IMR-90 (cell line): ENCODE measurements at regions not wholly inside any gene's neighbourhood (a gene's known extent, or its start where the extent isn't known, plus 50 kb on each side); places are given as distances from the start of the nearest gene placed in this dataset.

ENCODE experiments used
- ATAC-seq: fragments of 200-7000 bp; cut with Tn5 transposase; 2 replicates; pipeline ENCODE4 v1.9.1; 2020; ENCODE audit warnings: low read depth, mild to moderate bottlenecking, moderate library complexity
- BruUV-seq: library from RNA; stranded (reverse); fragments of 400-500 nt; replicated peaks from 2 replicates; lab custom pipeline; 2021; lab: Mats Ljungman, UMichigan
- CTCF ChIA-PET: fragments of 300-600 bp; formaldehyde crosslinking; extraction: SDS; loops from one replicate; lab custom pipeline; 2021; ENCODE audit warnings: antibody characterized with exemption; lab: Yijun Ruan, JAX
- POLR2A ChIA-PET: fragments of 300-600 bp; sonication (Branson Sonifier 250); formaldehyde crosslinking; loops from one replicate; lab custom pipeline; 2022; ENCODE audit warnings: antibody characterized with exemption; ENCODE audit not compliant: unreplicated experiment; lab: Charles Lee
- DNase-seq: peaks from one replicate; pipeline ENCODE4 v3.0.0; 2013
- H2AFZ ChIP-seq: replicated peaks from 2 replicates; pipeline ENCODE3; 2013; ENCODE audit warnings: low read length, mild to moderate bottlenecking; ENCODE audit not compliant: poor library complexity
- H2AK5ac ChIP-seq: 2 replicates; pipeline ENCODE4 v1.6.1; 2013; ENCODE audit warnings: low read depth, low read length, inconsistent platforms
- H2AK9ac ChIP-seq: replicated peaks from 2 replicates; pipeline ENCODE3; 2013; ENCODE audit warnings: mild to moderate bottlenecking, low read depth, low read length, moderate library complexity; ENCODE audit not compliant: poor library complexity
- H2BK120ac ChIP-seq: 2 replicates; pipeline ENCODE4 v1.6.1; 2013; ENCODE audit warnings: low read depth, low read length, inconsistent platforms
- H2BK15ac ChIP-seq: 3 replicates; pipeline ENCODE4 v1.6.1; 2013; ENCODE audit warnings: low read depth, low read length, inconsistent platforms
- H2BK20ac ChIP-seq: 2 replicates; pipeline ENCODE4 v1.6.1; 2013; ENCODE audit warnings: low read depth, mild to moderate bottlenecking, inconsistent platforms, low read length, moderate library complexity
- H2BK5ac ChIP-seq: 2 replicates; pipeline ENCODE4 v1.6.1; 2013; ENCODE audit warnings: mild to moderate bottlenecking, low read depth, low read length, inconsistent platforms; ENCODE audit not compliant: poor library complexity, severe bottlenecking
- H3K14ac ChIP-seq: replicated peaks from 2 replicates; pipeline ENCODE4 v1.6.1; 2013; ENCODE audit warnings: low read depth, low read length, inconsistent platforms
- H3K18ac ChIP-seq: 2 replicates; pipeline ENCODE4 v1.6.1; 2013; ENCODE audit warnings: low read depth, low read length, control low read depth
- H3K23ac ChIP-seq: 2 replicates; pipeline ENCODE4 v1.6.1; 2013; ENCODE audit warnings: low read depth, low read length, inconsistent platforms
- H3K27ac ChIP-seq: 2 replicates; pipeline ENCODE4 v1.5.1; 2013; ENCODE audit warnings: mild to moderate bottlenecking, control low read depth, low read length; ENCODE audit not compliant: insufficient read depth
- H3K27me3 ChIP-seq: 2 replicates; pipeline ENCODE4 v1.6.1; 2013; ENCODE audit warnings: low read length; ENCODE audit not compliant: control insufficient read depth, insufficient read depth
- H3K36me3 ChIP-seq: 2 replicates; pipeline ENCODE4 v1.6.1; 2013; ENCODE audit warnings: low read length, mixed read lengths; ENCODE audit not compliant: control insufficient read depth, insufficient read depth
- H3K4ac ChIP-seq: 2 replicates; pipeline ENCODE4 v1.6.1; 2013; ENCODE audit warnings: low read depth, low read length, inconsistent platforms
- H3K4me1 ChIP-seq: 2 replicates; pipeline ENCODE4 v1.6.1; 2013; ENCODE audit warnings: low read length, mixed read lengths; ENCODE audit not compliant: control insufficient read depth, insufficient read depth
- H3K4me2 ChIP-seq: 2 replicates; pipeline ENCODE4 v1.6.1; 2013; ENCODE audit warnings: low read depth, mild to moderate bottlenecking, control low read depth, low read length, moderate library complexity
- H3K4me3 ChIP-seq: 2 replicates; pipeline ENCODE4 v1.5.1; 2013; ENCODE audit warnings: low read depth, mild to moderate bottlenecking, control low read depth, low read length, moderate library complexity; ENCODE audit not compliant: insufficient read depth
- H3K56ac ChIP-seq: 2 replicates; pipeline ENCODE4 v1.6.1; 2013; ENCODE audit warnings: low read length, inconsistent platforms; ENCODE audit not compliant: insufficient read depth; ENCODE audit errors: extremely low read depth
- H3K79me1 ChIP-seq, 2 experiments: 2 replicates each; pipeline ENCODE4 v1.6.1; 2013; ENCODE audit warnings: low read length in 2 of 2, inconsistent platforms in 1 of 2, low read depth in 1 of 2
- H3K9ac ChIP-seq: 2 replicates; pipeline ENCODE4 v1.6.1; 2013; ENCODE audit warnings: low read depth, low read length, control low read depth
- H3K9me1 ChIP-seq: 2 replicates; pipeline ENCODE4 v1.6.1; 2013; ENCODE audit warnings: low read length, inconsistent platforms; ENCODE audit not compliant: insufficient read depth
- H3K9me3 ChIP-seq: 2 replicates; pipeline ENCODE4 v1.6.1; 2013; ENCODE audit warnings: low read length; ENCODE audit not compliant: control insufficient read depth, insufficient read depth
- H4K20me1 ChIP-seq: 2 replicates; pipeline ENCODE4 v1.6.1; 2013; ENCODE audit warnings: low read length, inconsistent platforms; ENCODE audit not compliant: insufficient read depth
- H4K5ac ChIP-seq: 2 replicates; pipeline ENCODE4 v1.6.1; 2013; ENCODE audit warnings: mild to moderate bottlenecking, low read depth, low read length, control low read depth
- H4K8ac ChIP-seq, 2 experiments: 2 replicates each; pipeline ENCODE4 v1.6.1; 2013; ENCODE audit warnings: low read depth in 2 of 2, low read length in 2 of 2, control low read depth in 1 of 2, inconsistent platforms in 1 of 2
- H4K91ac ChIP-seq: 2 replicates; pipeline ENCODE4 v1.6.1; 2013; ENCODE audit warnings: low read depth, low read length, inconsistent platforms; ENCODE audit not compliant: insufficient read depth
- CEBPB ChIP-seq: IDR thresholded peaks from 2 replicates; pipeline ENCODE4 v1.6.1; 2012; ENCODE audit warnings: low read depth, low read length, improper control_type of control experiment
- SMC3 ChIP-seq: fragments of 150-350 bp; IDR thresholded peaks from 2 replicates; pipeline ENCODE4 v1.6.1; 2016; ENCODE audit warnings: low read depth, mild to moderate bottlenecking, antibody characterized with exemption, low read length, moderate library complexity
- WGBS, 2 experiments: methylation state at CpG; one replicate each; pipeline versions ENCODE4 v1.1.5 to v1.1.7; 2013; ENCODE audit warnings: missing lambda C conversion rate in 2 of 2; ENCODE audit not compliant: insufficient read length in 1 of 2; ENCODE audit errors: extremely low coverage in 2 of 2; 5-methylcytosine and 5-hydroxymethylcytosine counted together
- dilution Hi-C: fragments of 300-500 bp; cut with HindIII; formaldehyde crosslinking; loops from one replicate; pipeline ENCODE4 v1.14.3; 2018; ENCODE audit warnings: low sequenced_read_pairs; ENCODE audit not compliant: unreplicated experiment
- in situ Hi-C: fragments of 300-500 bp; cut with MboI; formaldehyde crosslinking; loops from 3 replicates; pipeline ENCODE4 v1.14.3; 2019; ENCODE audit warnings: low sequenced_read_pairs, inconsistent platforms, mixed read lengths
- intact Hi-C: fragments of 100-400 bp; cut with micrococcal nuclease; formaldehyde crosslinking; loops from 2 replicates; pipeline ENCODE4 v1.10.0; 2022

- TF ChIP-seq CEBPB (no peak), SMC3 (no peak)
- BruUV-seq: no TSS peak
- Histone ChIP-seq H3K4me2 (no peak overlapping the region), H3K14ac (no peak overlapping the region), H2BK5ac (no peak overlapping the region), H3K4me3 (no peak overlapping the region), H2AFZ (no peak overlapping the region), H3K9me3 (no peaks in the 10 kb centered on the region), H2BK15ac (no peak overlapping the region), H3K27ac (no peak overlapping the region), H3K9me1 (peaks cover 10% of the 10 kb centered on the region; the same call in 1 of the 2 replicates), H2AK5ac (no peak overlapping the region), H3K9ac (no peak overlapping the region), H3K23ac (no peak overlapping the region), H3K36me3 (no peaks in the 10 kb centered on the region), H2BK120ac (no peak overlapping the region), H4K20me1 (peaks cover 2% of the 10 kb centered on the region; the same call in 1 of the 2 replicates), H4K91ac (no peak overlapping the region), H4K5ac (no peak overlapping the region), H3K56ac (no peak overlapping the region), H3K79me1 (no peaks in the 10 kb centered on the region), H3K18ac (no peak overlapping the region), H2BK20ac (no peak overlapping the region), H3K4ac (no peak overlapping the region), H4K8ac (no peak overlapping the region), H3K27me3 (peaks cover 6% of the 10 kb centered on the region), H3K4me1 (peaks cover 9% of the 10 kb centered on the region; the same call in 1 of the 2 replicates), H2AK9ac (no peak overlapping the region)
- intact Hi-C loops (no loop called here), dilution Hi-C loops (no loop called here), in situ Hi-C loops (no loop called here)
- ChIA-PET CTCF (no interaction called here), POLR2A (no interaction called here)
- no peak for DNase-seq
- no peak for ATAC-seq
- WGBS, 2 experiments: 80% methylated on average over 1 of the region's 5 CpGs; no CpG with 5 or more reads in 1 of the 2 experiments
Observed at GRCh38 chr9:78563269-78563668, 266.3 kb downstream of the PSAT1 start.
